Sigmoid colon (tissue), 6 donors: ENCODE measurements at regions not wholly inside any gene's neighbourhood (a gene's known extent, or its start where the extent isn't known, plus 50 kb on each side); places are given as distances from the start of the nearest gene placed in this dataset.

Experiments
- DNase-seq: peaks from one replicate; pipeline ENCODE4 v3.0.0-alpha.2; 2019
- H3K27ac ChIP-seq, 4 donors: fragments of 200-600 bp; sonication (generic); one replicate each; pipeline ENCODE4 v1.5.1; 2016 to 2019; ENCODE audit warnings: mild to moderate bottlenecking in 1 of 4
- H3K27me3 ChIP-seq, 3 donors: fragments of 200-600 bp; sonication (generic); one replicate each; pipeline ENCODE4 v1.5.1; 2019; ENCODE audit warnings: mild to moderate bottlenecking in 1 of 3
- H3K36me3 ChIP-seq, 4 donors: fragments of 200-600 bp; sonication (generic); one replicate each; pipeline ENCODE4 v1.5.1; 2016 to 2019
- H3K4me1 ChIP-seq, 4 donors: fragments of 200-600 bp; sonication (generic); one replicate each; pipeline ENCODE4 v1.5.1; 2017 to 2019
- H3K4me3 ChIP-seq, 4 donors: fragments of 200-600 bp; sonication (generic); one replicate each; pipeline ENCODE4 v1.5.1; 2017 to 2019; ENCODE audit warnings: mild to moderate bottlenecking in 2 of 4, moderate library complexity in 1 of 4
- H3K9me3 ChIP-seq, 4 donors: fragments of 200-600 bp in 3 of 4; sonication (generic) in 3 of 4; one replicate each; pipeline versions ENCODE4 v1.5.1 to v1.6.1; 2013 to 2019
- CTCF ChIP-seq, 4 experiments: fragments of 450-650 bp in 3 of 4; fragments of 200-600 bp in 1 of 4; IDR thresholded peaks; one replicate each; pipeline ENCODE4 v1.5.1; 2016 to 2019; ENCODE audit warnings: antibody characterized with exemption in 4 of 4, mild to moderate bottlenecking in 3 of 4, moderate library complexity in 2 of 4
- EP300 ChIP-seq, 4 donors: sonication (generic); formaldehyde crosslinking; IDR thresholded peaks; one replicate each; pipeline ENCODE4 v1.6.1; 2017; ENCODE audit warnings: antibody characterized with exemption in 4 of 4
- POLR2A ChIP-seq, 2 donors: fragments of 450-650 bp; IDR thresholded peaks; one replicate each; pipeline ENCODE4 v1.6.1; 2016; ENCODE audit warnings: antibody characterized with exemption in 2 of 2, mild to moderate bottlenecking in 2 of 2, moderate library complexity in 2 of 2
- POLR2AphosphoS5 ChIP-seq, 4 donors: sonication (generic); formaldehyde crosslinking; IDR thresholded peaks; one replicate each; pipeline ENCODE4 v1.6.1; 2017; ENCODE audit warnings: antibody characterized with exemption in 4 of 4
- WGBS, 2 donors: extraction: QIAGEN DNeasy Blood & Tissue Kit; methylation state at CpG; one replicate each; pipeline ENCODE4 v1.1.7; 2013; 5-methylcytosine and 5-hydroxymethylcytosine counted together
- intact Hi-C: fragments of 100-400 bp; cut with DNase I; formaldehyde crosslinking; loops from one replicate; pipeline ENCODE4 v1.15.1; 2023
- donor health status: healthy with polysubstance abuse.
- donor health status: healthy.

- H3K4me1 ChIP-seq: no peaks in the 10 kb centered on the region
- no peak overlapping the region for H3K27ac ChIP-seq
- intact Hi-C loops: no loop called here
- WGBS, 2 donors: 90 to 92% methylated on average over 2 of the region's 2 CpGs
- no peaks in the 10 kb centered on the region for H3K36me3 ChIP-seq
- H3K27me3 ChIP-seq: no peaks in the 10 kb centered on the region
- H3K9me3 ChIP-seq: no peaks in the 10 kb centered on the region
- no peak for DNase-seq
- no peak overlapping the region for H3K4me3 ChIP-seq
- TF ChIP-seq POLR2AphosphoS5 (IDR thresholded peaks at IDR 0.05) (no peak), EP300 (IDR thresholded peaks at IDR 0.05) (no peak), POLR2A (IDR thresholded peaks at IDR 0.05) (no peak), CTCF (IDR thresholded peaks at IDR 0.05) (no peak)
These were observed 220.1 kb downstream of the SREK1 start for GRCh38 chr5:66364186-66364585.

- H3K36me3 ChIP-seq: no peaks in the 10 kb centered on the region
- H3K27ac ChIP-seq: no peak overlapping the region
- intact Hi-C loops: no loop called here
- H3K4me3 ChIP-seq: no peak overlapping the region
- H3K9me3 ChIP-seq: no peaks in the 10 kb centered on the region
- no peak for DNase-seq
- no peaks in the 10 kb centered on the region for H3K27me3 ChIP-seq
- H3K4me1 ChIP-seq: no peaks in the 10 kb centered on the region
- no peak for TF ChIP-seq EP300 (IDR thresholded peaks at IDR 0.05)
- no peak for TF ChIP-seq POLR2AphosphoS5 (IDR thresholded peaks at IDR 0.05)
- no peak for TF ChIP-seq CTCF (IDR thresholded peaks at IDR 0.05)
- TF ChIP-seq POLR2A (IDR thresholded peaks at IDR 0.05): no peak
- 27 to 62% methylated on average over 4 of the region's 4 CpGs for WGBS, 2 donors
These were observed 221.9 kb downstream of the SREK1 start for GRCh38 chr5:66365981-66366380.

- H3K27me3 ChIP-seq: no peaks in the 10 kb centered on the region
- no peaks in the 10 kb centered on the region for H3K9me3 ChIP-seq
- no peaks in the 10 kb centered on the region for H3K4me1 ChIP-seq
- no peak overlapping the region for H3K4me3 ChIP-seq
- 84 to 91% methylated on average over 6 of the region's 6 CpGs for WGBS, 2 donors
- no peak overlapping the region for H3K27ac ChIP-seq
- intact Hi-C loops: no loop called here
- no peak for DNase-seq
- H3K36me3 ChIP-seq: no peaks in the 10 kb centered on the region
- no peak for TF ChIP-seq CTCF (IDR thresholded peaks at IDR 0.05)
- TF ChIP-seq EP300 (IDR thresholded peaks at IDR 0.05): no peak
- TF ChIP-seq POLR2A (IDR thresholded peaks at IDR 0.05): no peak
- TF ChIP-seq POLR2AphosphoS5 (IDR thresholded peaks at IDR 0.05): no peak
These were observed 223.9 kb downstream of the SREK1 start for GRCh38 chr5:66367814-66368541.

- Histone ChIP-seq H3K36me3 (no peaks in the 10 kb centered on the region), H3K27ac (no peak overlapping the region), H3K4me3 (no peak overlapping the region), H3K4me1 (no peaks in the 10 kb centered on the region), H3K27me3 (no peaks in the 10 kb centered on the region), H3K9me3 (no peaks in the 10 kb centered on the region)
- intact Hi-C loops: no loop called here
- no peak for DNase-seq
- 42 to 75% methylated on average over 2 of the region's 2 CpGs for WGBS, 2 donors
- TF ChIP-seq POLR2AphosphoS5 (IDR thresholded peaks at IDR 0.05): no peak
- TF ChIP-seq POLR2A (IDR thresholded peaks at IDR 0.05): no peak
- no peak for TF ChIP-seq CTCF (IDR thresholded peaks at IDR 0.05)
- TF ChIP-seq EP300 (IDR thresholded peaks at IDR 0.05): no peak
These were observed 224.7 kb downstream of the SREK1 start for GRCh38 chr5:66368811-66369210.

GRCh38 chr5:66377747-66378146, 218.4 kb upstream of the MAST4 start:
- H3K36me3 ChIP-seq: no peaks in the 10 kb centered on the region
- no peak for DNase-seq
- no peaks in the 10 kb centered on the region for H3K4me1 ChIP-seq
- TF ChIP-seq POLR2A (IDR thresholded peaks at IDR 0.05): no peak
- no peak for TF ChIP-seq EP300 (IDR thresholded peaks at IDR 0.05)
- no peak for TF ChIP-seq POLR2AphosphoS5 (IDR thresholded peaks at IDR 0.05)
- TF ChIP-seq CTCF (IDR thresholded peaks at IDR 0.05): no peak
- no peak overlapping the region for H3K27ac ChIP-seq
- H3K9me3 ChIP-seq: peaks cover 0 to 3% (median 0%) of the 10 kb centered on the region in 4 donors
- H3K4me3 ChIP-seq: no peak overlapping the region
- intact Hi-C loops: no loop called here
- no peaks in the 10 kb centered on the region for H3K27me3 ChIP-seq
